Osteocyte (in vitro differentiated cells): ENCODE measurements at regions not wholly inside any gene's neighbourhood (a gene's known extent, or its start where the extent isn't known, plus 50 kb on each side); places are given as distances from the start of the nearest gene placed in this dataset.
"Not testable (repeated sequence)": the region's sequence is repeated elsewhere in the genome, so short reads cannot be mapped to it uniquely, and the experiment has no call there.

Experiments
- DNase-seq: peaks from one replicate; pipeline ENCODE4 v3.0.0; 2021; ENCODE audit warnings: mixed read lengths; ENCODE audit not compliant: unreplicated experiment; ENCODE audit errors: extremely low spot score
- H3K27ac Mint-ChIP-seq: one replicate; pipeline ENCODE4 v1.8.0; 2021; ENCODE audit warnings: mild to moderate bottlenecking, mixed read lengths; ENCODE audit not compliant: unreplicated experiment
- H3K27me3 Mint-ChIP-seq: one replicate; pipeline ENCODE4 v1.8.0; 2021; ENCODE audit warnings: mixed read lengths; ENCODE audit not compliant: unreplicated experiment
- H3K36me3 Mint-ChIP-seq: one replicate; pipeline ENCODE4 v1.8.0; 2021; ENCODE audit warnings: mixed read lengths; ENCODE audit not compliant: unreplicated experiment
- H3K4me1 Mint-ChIP-seq: one replicate; pipeline ENCODE4 v1.8.0; 2021; ENCODE audit warnings: mixed read lengths; ENCODE audit not compliant: unreplicated experiment
- H3K4me3 Mint-ChIP-seq: one replicate; pipeline ENCODE4 v1.8.0; 2021; ENCODE audit warnings: mild to moderate bottlenecking, moderate library complexity, mixed read lengths; ENCODE audit not compliant: unreplicated experiment
- H3K9me3 Mint-ChIP-seq: one replicate; pipeline ENCODE4 v1.8.0; 2021; ENCODE audit warnings: mixed read lengths; ENCODE audit not compliant: unreplicated experiment
- TF ChIP-seq, protein P1 (sequence below): fragments of 200-600 bp; sonication (generic); IDR thresholded peaks from 2 replicates; pipeline ENCODE4 v1.5.0; 2021; ENCODE audit warnings: antibody characterized with exemption, mild to moderate bottlenecking, moderate library complexity

DNA sequence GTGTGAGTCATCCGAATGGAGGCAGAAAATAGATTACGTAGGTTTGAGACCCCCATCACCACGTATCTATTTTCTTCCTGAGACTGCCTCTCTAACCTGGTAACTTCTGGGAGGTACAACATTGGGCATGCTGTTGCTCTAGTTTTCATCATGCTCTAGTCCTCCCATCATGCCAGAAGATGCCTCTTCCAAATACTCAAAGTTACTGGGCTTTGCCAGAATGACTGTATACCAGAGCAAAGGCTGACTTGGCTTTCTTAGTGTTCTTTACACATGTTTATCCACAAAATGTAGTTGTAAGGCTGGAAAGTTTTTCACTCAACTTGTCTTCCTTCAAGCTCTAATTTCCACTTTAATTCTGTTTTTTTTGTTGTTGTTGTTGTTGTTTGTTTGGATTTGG lies 370.5 kb downstream of the MDFIC start:
- no peak for DNase-seq
- TF ChIP-seq, protein P1, sequence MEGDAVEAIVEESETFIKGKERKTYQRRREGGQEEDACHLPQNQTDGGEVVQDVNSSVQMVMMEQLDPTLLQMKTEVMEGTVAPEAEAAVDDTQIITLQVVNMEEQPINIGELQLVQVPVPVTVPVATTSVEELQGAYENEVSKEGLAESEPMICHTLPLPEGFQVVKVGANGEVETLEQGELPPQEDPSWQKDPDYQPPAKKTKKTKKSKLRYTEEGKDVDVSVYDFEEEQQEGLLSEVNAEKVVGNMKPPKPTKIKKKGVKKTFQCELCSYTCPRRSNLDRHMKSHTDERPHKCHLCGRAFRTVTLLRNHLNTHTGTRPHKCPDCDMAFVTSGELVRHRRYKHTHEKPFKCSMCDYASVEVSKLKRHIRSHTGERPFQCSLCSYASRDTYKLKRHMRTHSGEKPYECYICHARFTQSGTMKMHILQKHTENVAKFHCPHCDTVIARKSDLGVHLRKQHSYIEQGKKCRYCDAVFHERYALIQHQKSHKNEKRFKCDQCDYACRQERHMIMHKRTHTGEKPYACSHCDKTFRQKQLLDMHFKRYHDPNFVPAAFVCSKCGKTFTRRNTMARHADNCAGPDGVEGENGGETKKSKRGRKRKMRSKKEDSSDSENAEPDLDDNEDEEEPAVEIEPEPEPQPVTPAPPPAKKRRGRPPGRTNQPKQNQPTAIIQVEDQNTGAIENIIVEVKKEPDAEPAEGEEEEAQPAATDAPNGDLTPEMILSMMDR: no peak
- Mint-ChIP-seq H3K36me3 (no peaks in the 10 kb centered on the region), H3K27me3 (no peaks in the 10 kb centered on the region), H3K9me3 (no peaks in the 10 kb centered on the region), H3K4me1 (peaks cover 12% of the 10 kb centered on the region), H3K27ac (no peak overlapping the region), H3K4me3 (no peak overlapping the region)

DNA sequence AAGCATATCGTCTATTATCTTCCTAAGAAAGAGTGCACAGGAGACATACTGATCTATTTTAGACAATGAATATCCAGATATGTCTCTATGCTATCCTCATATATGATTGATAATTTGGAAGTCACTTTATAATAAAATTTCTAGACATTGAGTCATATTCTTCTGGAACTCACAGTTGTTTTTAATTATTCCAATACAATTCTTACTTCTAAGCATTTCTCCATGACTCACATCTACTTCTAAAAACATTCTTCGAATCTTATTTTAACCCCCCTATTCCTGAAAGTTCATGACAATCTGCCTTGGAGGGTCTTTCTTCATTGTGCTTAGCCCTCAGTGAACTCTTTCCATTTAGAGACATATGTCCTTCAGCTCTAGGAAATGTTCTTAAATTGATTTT lies 368.1 kb downstream of the MDFIC start:
- TF ChIP-seq, protein P1: no peak
- DNase-seq: no peak
- Mint-ChIP-seq H3K9me3 (no peaks in the 10 kb centered on the region), H3K36me3 (no peaks in the 10 kb centered on the region), H3K4me3 (no peak overlapping the region), H3K4me1 (peaks cover 12% of the 10 kb centered on the region), H3K27me3 (no peaks in the 10 kb centered on the region), H3K27ac (no peak overlapping the region)

DNA sequence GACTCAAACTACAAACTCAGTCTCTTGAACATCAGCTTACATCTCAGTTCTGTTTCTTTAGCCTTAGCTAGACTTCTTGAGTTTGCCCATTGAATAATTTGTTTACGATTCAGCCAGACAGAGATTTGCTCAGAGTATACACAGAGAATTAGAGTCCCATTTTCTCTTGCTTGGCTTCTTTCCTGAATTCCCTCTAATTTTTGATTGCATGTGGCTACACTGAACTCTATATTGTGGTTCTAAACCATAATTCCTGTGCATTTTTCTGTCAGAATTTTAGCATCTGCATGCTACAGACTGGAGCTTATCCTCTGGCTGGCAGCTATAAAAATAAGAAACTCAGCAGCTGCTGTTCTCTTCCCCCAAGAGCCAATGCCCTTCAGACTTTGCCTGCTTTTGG lies 354.9 kb downstream of the MDFIC start:
- TF ChIP-seq, protein P1: no peak
- peaks cover 9% of the 10 kb centered on the region for H3K4me1 Mint-ChIP-seq
- no peak for DNase-seq
- no peak overlapping the region for H3K27ac Mint-ChIP-seq
- H3K9me3 Mint-ChIP-seq: peaks cover 3% of the 10 kb centered on the region
- H3K36me3 Mint-ChIP-seq: no peaks in the 10 kb centered on the region
- H3K4me3 Mint-ChIP-seq: no peak overlapping the region
- no peaks in the 10 kb centered on the region for H3K27me3 Mint-ChIP-seq

DNA sequence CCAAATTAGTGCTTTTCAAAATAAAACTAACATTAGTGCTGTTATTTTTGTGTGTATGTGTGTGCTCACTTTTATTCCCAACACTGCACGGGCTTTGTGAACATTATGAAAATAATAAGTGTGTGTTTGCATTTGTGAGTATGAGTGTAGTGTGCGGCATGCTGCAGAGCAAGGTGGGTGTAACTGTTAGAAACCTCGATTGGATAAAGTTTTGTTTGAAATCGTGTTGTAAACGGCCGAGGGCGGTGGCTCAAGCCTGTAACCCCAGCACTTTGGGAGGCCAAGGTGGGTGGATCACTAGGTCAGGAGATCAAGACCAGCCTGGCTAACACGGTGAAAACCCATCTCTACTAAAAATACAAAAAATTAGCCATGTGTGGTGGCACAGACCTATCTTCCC lies 352.0 kb downstream of the MDFIC start:
- not testable (repeated sequence) for DNase-seq, H3K27me3 Mint-ChIP-seq

DNA sequence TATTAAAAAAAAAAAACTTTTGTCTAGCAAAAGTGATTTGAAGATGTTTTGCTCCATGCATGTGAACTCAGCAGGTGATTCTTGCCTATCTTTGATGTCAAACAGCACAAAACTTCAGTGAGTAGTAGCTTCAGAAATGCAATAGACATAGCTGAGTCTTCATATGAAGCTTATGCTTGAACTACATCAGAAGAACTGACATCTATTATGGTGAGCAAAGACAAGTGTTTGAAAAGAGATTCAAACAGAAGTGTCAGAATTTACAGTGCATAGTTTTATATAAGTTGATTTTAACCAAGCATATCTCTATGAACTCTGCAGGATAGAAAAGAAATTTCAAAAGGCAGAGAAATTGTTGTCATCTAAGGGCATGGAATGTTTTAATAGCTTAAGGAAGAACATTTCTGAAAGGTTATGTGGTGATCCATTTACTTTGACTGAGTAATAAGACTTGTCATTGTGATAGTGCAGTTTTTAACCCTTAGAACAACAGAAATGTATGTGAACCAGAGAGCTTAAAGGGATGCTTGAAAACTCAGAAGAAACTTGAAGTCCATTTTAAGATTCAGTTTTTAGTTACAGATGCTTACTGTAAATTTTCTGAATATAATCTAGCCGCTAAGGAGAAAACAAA lies 351.4 kb downstream of the MDFIC start:
- no peaks in the 10 kb centered on the region for H3K36me3 Mint-ChIP-seq
- TF ChIP-seq, protein P1: no peak
- H3K4me3 Mint-ChIP-seq: no peak overlapping the region
- no peak overlapping the region for H3K27ac Mint-ChIP-seq
- H3K4me1 Mint-ChIP-seq: peaks cover 12% of the 10 kb centered on the region
- H3K9me3 Mint-ChIP-seq: peaks cover 3% of the 10 kb centered on the region
- no peak for DNase-seq
- H3K27me3 Mint-ChIP-seq: no peaks in the 10 kb centered on the region

More for the DNA sequence above, 352.0 kb downstream of the MDFIC start:
- peaks cover 12% of the 10 kb centered on the region for H3K4me1 Mint-ChIP-seq
- not testable (repeated sequence) for H3K9me3 Mint-ChIP-seq, H3K4me3 Mint-ChIP-seq, H3K27ac Mint-ChIP-seq, H3K36me3 Mint-ChIP-seq
